ENCODE measurements at regions not wholly inside any gene's neighbourhood (a gene's known extent, or its start where the extent isn't known, plus 50 kb on each side); places are given as distances from the start of the nearest gene placed in this dataset.

- no peak for TF ChIP-seq CTCF (conservative IDR thresholded peaks at IDR 0.05; ENCODE audit: low read depth, low read length)
- no peak for TF ChIP-seq EZH2 (IDR thresholded peaks at IDR 0.05; ENCODE audit: low read length, unreplicated experiment)
Observed at GRCh38 chr12:127685931-127686330, 581.0 kb upstream of the TMEM132C start.

All from PC-3 (cell line).